Non-pigmented ciliary epithelial cell (primary cell): ENCODE measurements at regions not wholly inside any gene's neighbourhood (a gene's known extent, or its start where the extent isn't known, plus 50 kb on each side); places are given as distances from the start of the nearest gene placed in this dataset.

Experiments
- DNase-seq: peaks from one replicate; pipeline ENCODE4 v3.0.0-alpha.2; 2010; ENCODE audit warnings: low read depth

GRCh38 chr4:159500861-159501260 is 398.0 kb downstream of the RAPGEF2 start:
- no peak for DNase-seq

- no peak for DNase-seq
Observed at GRCh38 chr4:159503236-159504008, 400.5 kb downstream of the RAPGEF2 start.

GRCh38 chr4:159504684-159505083 is 401.8 kb downstream of the RAPGEF2 start:
- DNase-seq, result no peak

- no peak for DNase-seq
Observed at GRCh38 chr4:159505266-159505975, 402.5 kb downstream of the RAPGEF2 start.

- DNase-seq, result no peak
Observed at GRCh38 chr4:159506801-159507517, 404.1 kb downstream of the RAPGEF2 start.

DNA sequence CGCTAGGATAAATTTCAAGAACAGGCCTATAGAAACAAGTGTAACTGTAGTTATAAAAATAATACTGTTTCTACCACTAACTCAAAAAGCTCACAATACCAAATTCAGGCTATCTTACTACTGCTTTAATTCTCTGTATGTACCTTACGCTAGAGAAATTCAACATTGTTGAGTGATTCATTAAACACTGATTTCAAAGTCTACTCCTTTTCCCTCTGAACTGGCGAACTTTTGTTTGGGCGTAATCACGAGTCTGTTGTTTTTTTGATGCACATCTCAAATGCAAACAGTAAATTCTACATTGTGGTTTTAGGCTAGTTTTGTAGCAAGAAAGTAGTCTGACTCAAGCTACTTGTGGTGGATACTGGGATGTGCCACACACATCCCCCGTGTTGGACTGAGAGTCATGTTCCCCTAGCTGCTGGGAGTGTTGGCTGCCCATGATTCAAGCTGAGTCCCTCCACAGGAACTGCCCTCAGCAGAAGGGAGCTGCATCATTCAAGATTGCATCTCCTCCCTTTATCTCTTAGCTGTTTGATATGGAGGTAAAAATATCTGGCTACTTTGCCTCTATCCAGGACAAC is 406.1 kb downstream of the RAPGEF2 start:
- DNase-seq, result peak; percentile 32

GRCh38 chr4:159512348-159512747 is 409.5 kb downstream of the RAPGEF2 start:
- no peak for DNase-seq

- no peak for DNase-seq
Observed at GRCh38 chr4:159515314-159516025, 412.6 kb downstream of the RAPGEF2 start.

DNA sequence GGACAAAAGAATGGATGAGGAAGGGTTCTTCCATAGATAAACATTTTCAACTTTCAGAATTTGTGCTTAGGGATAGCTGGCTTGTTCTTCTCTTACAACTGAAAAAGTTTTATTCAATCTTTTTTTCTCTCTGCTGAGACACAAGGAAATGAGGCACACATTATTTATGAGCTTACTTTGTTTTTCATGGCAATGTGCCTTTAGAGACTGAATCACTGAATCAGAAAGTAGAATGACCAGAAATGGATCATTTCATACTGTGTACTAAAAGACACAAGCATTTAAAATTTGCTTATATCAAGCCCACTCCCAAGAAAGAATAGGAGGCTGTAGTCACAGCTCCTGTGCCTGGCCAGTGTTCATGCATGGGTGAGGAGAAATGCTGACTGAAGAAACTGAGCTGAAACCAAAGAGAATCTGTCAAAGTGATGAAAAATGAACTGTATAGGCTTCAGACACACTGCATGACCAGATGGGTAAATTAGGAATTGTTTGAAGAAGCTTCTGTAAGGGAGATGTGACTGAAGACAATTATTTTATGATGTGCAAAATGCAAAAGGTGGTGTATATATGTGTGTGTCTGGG is 413.8 kb downstream of the RAPGEF2 start:
- DNase-seq, result no peak

DNA sequence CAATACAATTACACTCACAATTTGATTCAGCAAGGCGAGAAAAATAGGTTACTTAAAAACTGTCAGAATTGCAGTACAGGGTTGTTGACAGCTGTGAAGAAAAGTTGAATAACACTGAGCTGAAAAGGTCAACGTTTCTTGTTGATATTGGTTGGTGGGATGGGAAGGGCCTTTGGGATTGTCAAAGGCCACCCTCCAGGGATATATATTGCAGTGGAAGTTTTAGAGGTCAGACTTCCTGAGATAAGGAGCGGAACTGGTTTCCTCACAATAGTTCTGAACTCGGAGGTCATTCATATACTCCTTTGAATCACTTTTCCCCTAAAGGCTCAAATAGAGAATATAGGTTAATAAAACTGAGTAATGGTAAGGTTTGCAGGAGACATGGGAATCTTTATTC is 417.2 kb downstream of the RAPGEF2 start:
- no peak for DNase-seq

GRCh38 chr4:159526172-159526571 is 423.3 kb downstream of the RAPGEF2 start:
- no peak for DNase-seq

DNA sequence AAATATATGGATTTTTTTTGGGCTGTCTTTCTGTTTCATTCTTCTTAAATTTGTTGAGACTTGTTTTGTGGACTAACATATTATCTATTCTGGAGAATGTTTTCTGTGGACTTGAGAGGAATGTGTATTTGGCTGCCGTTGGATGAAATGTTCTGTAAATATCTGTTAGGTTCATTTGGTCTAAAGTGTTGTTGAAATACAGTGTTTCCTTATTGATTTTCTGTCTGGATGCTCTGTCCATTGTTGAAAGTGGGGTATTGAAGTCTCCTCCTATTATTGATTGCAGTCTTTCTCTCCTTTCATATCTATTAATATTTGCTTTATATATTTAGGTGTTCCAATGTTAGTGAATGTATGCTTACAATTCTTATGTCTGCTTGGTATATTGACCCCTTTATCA is 431.8 kb downstream of the RAPGEF2 start:
- no peak for DNase-seq

DNA sequence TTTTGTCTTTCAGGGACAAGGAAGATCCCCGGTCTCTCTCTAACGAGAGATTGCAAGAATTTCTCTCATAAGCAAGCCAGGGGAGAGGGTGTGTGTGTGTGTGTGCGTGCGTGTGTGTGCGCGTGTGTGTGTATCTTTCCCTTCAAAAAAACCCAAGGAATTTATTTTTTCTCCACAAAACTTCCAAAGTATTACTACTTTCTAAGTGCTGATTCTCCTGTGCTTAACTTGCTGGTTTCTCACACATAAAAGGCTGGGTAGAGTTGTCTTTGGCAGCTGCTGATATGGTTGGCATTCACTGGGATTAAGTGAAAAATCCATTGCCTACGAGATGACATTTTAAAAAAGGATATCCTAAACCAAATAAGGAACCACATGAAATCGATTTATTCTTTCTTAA is 435.7 kb downstream of the RAPGEF2 start:
- DNase-seq, result no peak

- DNase-seq, result no peak
Observed at GRCh38 chr4:159540038-159540437, 437.2 kb downstream of the RAPGEF2 start.

DNA sequence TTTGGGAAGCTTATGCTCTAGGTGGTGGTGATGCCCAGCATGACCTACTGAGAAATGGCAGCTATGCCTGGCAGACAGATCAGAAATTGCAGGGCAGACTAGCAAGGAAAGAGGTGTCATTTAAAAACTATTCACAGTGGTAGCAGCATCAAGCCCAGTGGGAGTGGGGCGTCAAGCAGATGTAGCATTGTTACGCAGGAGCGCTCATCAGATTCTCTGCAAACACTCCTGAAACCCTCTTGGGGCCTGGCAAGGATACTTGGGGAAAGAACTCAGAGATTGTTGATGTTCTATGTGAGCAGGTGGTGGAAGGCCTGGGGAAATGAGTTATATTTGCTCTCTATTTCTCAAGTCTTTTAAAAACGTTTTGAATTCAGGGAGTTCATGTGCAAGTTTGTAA is 437.6 kb downstream of the RAPGEF2 start:
- DNase-seq, result no peak

- no peak for DNase-seq
Observed at GRCh38 chr4:159541143-159541542, 438.3 kb downstream of the RAPGEF2 start.

- DNase-seq, result no peak
Observed at GRCh38 chr4:159542296-159542695, 439.4 kb downstream of the RAPGEF2 start.

DNA sequence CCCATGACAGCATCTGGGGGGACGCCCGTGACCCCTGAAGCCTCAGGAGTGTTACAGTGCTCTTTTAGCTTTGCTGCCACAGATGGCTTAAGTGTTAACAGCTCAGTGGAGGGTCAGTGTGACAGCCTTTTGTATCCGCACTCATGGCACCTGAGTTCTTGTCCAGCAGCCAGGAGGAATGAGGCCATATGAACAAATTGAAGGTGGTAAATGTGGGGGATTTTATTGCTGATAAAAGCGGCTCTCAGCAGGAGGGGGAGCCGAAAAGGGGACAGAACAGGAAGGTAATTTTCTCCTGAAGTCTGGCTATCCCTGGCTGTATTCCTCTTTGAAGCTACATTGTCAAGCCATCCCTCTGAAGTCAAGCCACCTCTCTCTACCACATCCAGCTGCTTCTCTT is 441.0 kb downstream of the RAPGEF2 start:
- DNase-seq, result no peak

DNA sequence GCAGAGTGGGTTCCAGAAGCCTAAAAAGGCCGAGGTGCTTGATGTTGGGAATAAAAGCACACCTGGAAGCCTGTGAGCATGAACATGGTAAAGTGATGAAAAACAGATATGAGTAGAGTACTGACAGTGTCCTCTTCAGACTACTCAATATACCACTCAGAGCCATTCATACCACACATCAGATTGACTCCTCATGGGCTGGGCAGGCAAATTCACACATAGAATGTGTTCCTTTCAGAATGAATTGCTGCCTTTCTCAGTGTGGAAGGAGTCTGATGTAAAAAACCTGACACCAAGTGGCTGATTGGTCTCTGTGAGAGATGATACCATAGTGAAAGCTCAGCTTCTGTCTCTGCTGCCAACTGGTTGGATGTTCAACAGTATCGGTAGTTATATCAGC is 442.7 kb downstream of the RAPGEF2 start:
- no peak for DNase-seq

GRCh38 chr4:159547645-159548308 is 444.9 kb downstream of the RAPGEF2 start:
- peak; percentile 24 for DNase-seq

- DNase-seq, result peak; percentile 8
Observed at GRCh38 chr4:159549098-159549518, 446.2 kb downstream of the RAPGEF2 start.
